Thymus (tissue), 11 donors: ENCODE measurements at regions not wholly inside any gene's neighbourhood (a gene's known extent, or its start where the extent isn't known, plus 50 kb on each side); places are given as distances from the start of the nearest gene placed in this dataset.

ENCODE experiments used
- DNase-seq, 9 donors: peaks; one replicate each; pipeline ENCODE4 v3.0.0-alpha.2; 2013; ENCODE audit warnings: low spot score in 9 of 9, low read depth in 6 of 9, missing footprints in 1 of 9
- H3K27ac ChIP-seq, 2 donors: one replicate each; pipeline ENCODE4 v1.5.1; 2013; ENCODE audit warnings: control low read depth in 1 of 2, low read depth in 1 of 2, low read length in 1 of 2, mild to moderate bottlenecking in 1 of 2, moderate library complexity in 1 of 2
- H3K27me3 ChIP-seq, 2 donors: one replicate each; pipeline ENCODE4 v1.5.1; 2013; ENCODE audit warnings: low read length in 1 of 2; ENCODE audit not compliant: control insufficient read depth in 2 of 2, insufficient read depth in 1 of 2
- H3K36me3 ChIP-seq, 2 donors: one replicate each; pipeline ENCODE4 v1.5.1; 2013; ENCODE audit warnings: low read length in 1 of 2, mild to moderate bottlenecking in 1 of 2, moderate library complexity in 1 of 2; ENCODE audit not compliant: control insufficient read depth in 2 of 2, insufficient read depth in 2 of 2
- H3K4me1 ChIP-seq, 2 donors: one replicate each; pipeline ENCODE4 v1.5.1; 2013; ENCODE audit warnings: low read length in 2 of 2; ENCODE audit not compliant: control insufficient read depth in 2 of 2, insufficient read depth in 2 of 2
- H3K4me3 ChIP-seq, 2 donors: one replicate each; pipeline ENCODE4 v1.5.1; 2013; ENCODE audit warnings: low read length in 2 of 2, control low read depth in 1 of 2, mild to moderate bottlenecking in 1 of 2
- H3K9me3 ChIP-seq, 2 donors: one replicate each; pipeline ENCODE4 v1.5.1; 2013; ENCODE audit warnings: low read length in 1 of 2, mild to moderate bottlenecking in 1 of 2; ENCODE audit not compliant: control insufficient read depth in 2 of 2, insufficient read depth in 1 of 2
- WGBS: extraction: QIAGEN DNeasy Blood & Tissue Kit; methylation state at CpG from one replicate; pipeline ENCODE4 v1.1.7; 2013; 5-methylcytosine and 5-hydroxymethylcytosine counted together
- donor health status: healthy.

DNA sequence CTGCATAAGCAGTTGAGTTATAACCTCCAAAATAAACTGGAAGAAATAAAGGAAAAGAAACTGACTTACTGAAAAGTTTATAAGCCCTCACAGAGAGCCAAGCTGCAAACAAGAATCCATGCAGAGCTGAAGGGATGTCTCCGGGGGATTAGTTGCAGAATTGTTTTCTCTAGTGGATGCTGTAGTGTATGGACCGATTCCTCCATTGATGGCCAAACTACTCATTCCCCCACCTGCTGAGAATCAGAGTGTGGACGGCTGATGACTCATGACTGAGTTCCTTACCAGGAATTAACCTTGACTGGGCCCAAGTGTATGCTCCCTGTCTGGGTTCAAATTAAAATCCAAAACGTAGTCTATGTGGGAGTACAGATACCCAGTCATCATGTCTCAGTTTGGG, 93.9 kb upstream of the CDH8 start:
- WGBS = 88% methylated on average over 4 of the region's 4 CpGs
- no peak for DNase-seq

DNA sequence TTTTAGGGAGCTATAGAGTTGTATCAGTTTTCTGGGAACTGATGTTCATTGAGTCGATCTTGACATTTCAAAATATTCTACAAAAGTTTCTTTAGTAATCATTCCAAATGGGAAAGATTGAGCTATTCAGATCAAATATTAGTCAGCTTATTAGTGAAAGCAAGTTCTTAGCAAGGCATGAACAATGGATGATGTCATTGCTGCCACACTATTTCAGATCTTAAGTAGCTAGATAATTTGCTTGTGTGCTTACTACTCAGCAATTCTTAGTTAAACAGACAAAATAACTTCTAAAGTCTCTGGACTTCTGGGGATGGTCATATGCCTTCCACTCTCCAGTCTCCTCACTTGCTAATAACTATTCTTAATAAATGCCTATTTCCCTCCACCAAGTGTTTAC, 69.0 kb upstream of the CDH8 start:
- DNase-seq = no peak
- WGBS = 96% methylated on average over 1 of the region's 1 CpG
- no peaks in the 10 kb centered on the region for H3K9me3 ChIP-seq

More for the DNA sequence above, 93.9 kb upstream of the CDH8 start:
- no peaks in the 10 kb centered on the region for H3K27me3 ChIP-seq
- H3K36me3 ChIP-seq = no peaks in the 10 kb centered on the region
- H3K4me1 ChIP-seq = no peaks in the 10 kb centered on the region
- H3K4me3 ChIP-seq = no peak overlapping the region
- peaks cover 0 to 3% of the 10 kb centered on the region in 2 donors for H3K9me3 ChIP-seq
- H3K27ac ChIP-seq = no peak overlapping the region

GRCh38 chr16:62102588-62102987, 66.3 kb upstream of the CDH8 start:
- DNase-seq = no peak
- Histone ChIP-seq H3K27me3 (no peaks in the 10 kb centered on the region), H3K36me3 (no peaks in the 10 kb centered on the region), H3K9me3 (no peaks in the 10 kb centered on the region), H3K27ac (no peak overlapping the region), H3K4me3 (no peak overlapping the region), H3K4me1 (no peaks in the 10 kb centered on the region)
- 91% methylated on average over 1 of the region's 1 CpG for WGBS

More for the DNA sequence above, 69.0 kb upstream of the CDH8 start:
- Histone ChIP-seq H3K36me3 (no peaks in the 10 kb centered on the region), H3K4me3 (no peak overlapping the region), H3K27me3 (no peaks in the 10 kb centered on the region), H3K4me1 (no peaks in the 10 kb centered on the region), H3K27ac (no peak overlapping the region)

DNA sequence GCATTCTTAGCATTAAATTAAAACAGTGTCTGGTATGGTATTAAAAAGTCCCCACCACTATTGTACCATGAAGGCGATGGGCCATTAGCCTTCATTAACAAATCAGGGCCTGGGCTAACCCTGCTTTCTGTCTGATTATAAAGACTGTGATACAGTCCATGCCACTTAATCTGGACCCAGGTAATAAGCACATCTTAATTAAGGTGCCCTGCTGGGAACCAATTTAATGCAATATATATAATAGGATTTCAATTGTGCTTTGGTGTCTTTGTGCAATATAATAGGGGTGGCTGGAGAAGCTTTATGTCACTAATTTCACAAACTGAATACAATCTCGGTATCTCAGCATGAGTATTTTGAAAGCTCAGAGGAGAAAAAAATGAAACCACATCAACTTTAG, 64.4 kb upstream of the CDH8 start:
- no peak for DNase-seq
- H3K4me1 ChIP-seq = no peaks in the 10 kb centered on the region
- no peaks in the 10 kb centered on the region for H3K27me3 ChIP-seq
- H3K27ac ChIP-seq = no peak overlapping the region
- WGBS = 49% methylated on average over 2 of the region's 2 CpGs
- H3K36me3 ChIP-seq = no peaks in the 10 kb centered on the region
- H3K9me3 ChIP-seq = no peaks in the 10 kb centered on the region
- H3K4me3 ChIP-seq = no peak overlapping the region

GRCh38 chr16:62089715-62090114, 53.5 kb upstream of the CDH8 start:
- Histone ChIP-seq H3K27me3 (no peaks in the 10 kb centered on the region), H3K27ac (no peak overlapping the region), H3K4me1 (no peaks in the 10 kb centered on the region), H3K4me3 (no peak overlapping the region), H3K9me3 (no peaks in the 10 kb centered on the region), H3K36me3 (no peaks in the 10 kb centered on the region)
- 97% methylated on average over 4 of the region's 4 CpGs for WGBS
- DNase-seq = no peak

DNA sequence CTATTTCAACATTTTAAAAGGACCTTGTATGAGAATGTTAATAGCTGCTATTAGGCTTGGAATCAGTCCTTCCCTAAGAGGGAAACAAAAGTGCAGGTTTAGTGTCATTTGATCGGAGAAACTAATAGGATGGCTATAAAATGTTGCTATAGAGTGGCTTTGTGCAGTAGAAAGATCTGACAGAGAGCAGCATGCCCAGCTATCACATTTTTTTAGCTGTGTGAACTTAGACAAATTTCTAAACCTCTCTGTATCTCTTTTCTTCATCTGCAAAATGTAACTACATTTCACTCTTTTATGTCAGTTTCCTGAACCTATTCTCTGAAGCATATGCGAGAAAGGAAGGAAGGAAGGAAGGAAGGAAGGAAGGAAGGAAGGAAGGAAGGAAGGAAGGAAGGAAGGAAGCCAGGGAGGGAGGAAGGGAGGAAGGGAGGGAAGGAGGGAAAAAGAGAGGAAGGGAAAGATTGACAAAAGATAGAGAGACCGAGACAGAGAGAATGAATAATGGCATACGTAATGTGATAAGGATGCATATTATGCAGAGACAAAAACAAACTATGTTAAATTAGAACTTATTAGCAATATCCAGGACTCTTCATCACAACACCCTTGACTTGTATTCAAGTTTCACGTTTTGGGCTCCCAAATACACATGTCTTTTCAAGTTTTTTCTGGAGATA, 52.6 kb upstream of the CDH8 start:
- WGBS = 66% methylated on average over 5 of the region's 5 CpGs
- H3K4me3 ChIP-seq = no peak overlapping the region

More for the DNA sequence above, 52.6 kb upstream of the CDH8 start:
- H3K27ac ChIP-seq = no peak overlapping the region
- no peaks in the 10 kb centered on the region for H3K4me1 ChIP-seq
- no peak for DNase-seq
- no peaks in the 10 kb centered on the region for H3K9me3 ChIP-seq
- H3K36me3 ChIP-seq = no peaks in the 10 kb centered on the region
- no peaks in the 10 kb centered on the region for H3K27me3 ChIP-seq
